NCI-H1436 treated with DMSO at 0.1 percent for 48 hours (cell line): ENCODE measurements at regions not wholly inside any gene's neighbourhood (a gene's known extent, or its start where the extent isn't known, plus 50 kb on each side); places are given as distances from the start of the nearest gene placed in this dataset.

Experiments used
- DNase-seq: peaks from one replicate; lab custom pipeline; 2025; lab: John Stamatoyannopoulos, UW

- no peak for DNase-seq
Measured at GRCh38 chr10:124302951-124303505, 115.7 kb downstream of the OAT start.

GRCh38 chr10:124301736-124302135 lies 117.0 kb downstream of the OAT start:
- no peak for DNase-seq

- no peak for DNase-seq
Measured at GRCh38 chr10:124300735-124301134, 118.0 kb downstream of the OAT start.

DNA sequence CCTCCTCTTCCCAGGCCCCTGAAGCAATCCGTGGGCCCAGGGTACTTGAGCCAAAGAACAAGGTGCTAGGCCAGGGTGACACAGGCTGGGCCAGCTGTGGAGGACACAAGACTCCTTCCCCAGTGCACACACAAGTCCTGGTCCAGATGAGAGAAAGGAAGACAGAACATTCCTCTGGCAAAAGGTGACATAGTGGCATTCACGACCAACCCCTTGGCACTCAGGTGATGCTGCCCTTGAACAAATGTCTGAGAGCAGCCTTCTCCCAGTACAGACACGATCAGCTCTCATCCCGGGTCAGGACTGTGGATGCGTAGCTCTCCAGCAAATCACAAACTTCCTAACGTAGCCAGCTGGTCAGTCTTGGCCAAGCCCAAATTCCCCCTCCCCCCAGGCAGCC lies 118.5 kb downstream of the OAT start:
- DNase-seq = no peak

DNA sequence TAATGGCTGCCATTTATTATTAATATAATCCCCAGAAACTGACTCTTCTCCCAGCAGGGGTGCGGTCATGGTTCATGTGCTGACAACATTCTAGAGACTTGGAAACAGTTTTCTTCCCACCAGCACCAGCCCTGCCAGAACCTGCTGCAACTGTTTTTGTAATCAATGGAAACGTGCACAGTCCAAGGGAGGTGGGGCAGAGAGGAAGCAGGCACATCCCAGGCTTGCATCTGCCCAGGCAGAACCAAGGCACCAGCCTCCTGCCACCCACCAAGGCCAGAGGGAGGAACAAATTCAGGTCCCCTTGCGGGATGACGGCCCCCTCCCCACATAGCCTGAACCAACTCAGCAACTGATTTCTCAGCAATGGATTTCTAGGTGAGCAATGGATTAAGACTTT lies 119.0 kb downstream of the OAT start:
- no peak for DNase-seq

DNA sequence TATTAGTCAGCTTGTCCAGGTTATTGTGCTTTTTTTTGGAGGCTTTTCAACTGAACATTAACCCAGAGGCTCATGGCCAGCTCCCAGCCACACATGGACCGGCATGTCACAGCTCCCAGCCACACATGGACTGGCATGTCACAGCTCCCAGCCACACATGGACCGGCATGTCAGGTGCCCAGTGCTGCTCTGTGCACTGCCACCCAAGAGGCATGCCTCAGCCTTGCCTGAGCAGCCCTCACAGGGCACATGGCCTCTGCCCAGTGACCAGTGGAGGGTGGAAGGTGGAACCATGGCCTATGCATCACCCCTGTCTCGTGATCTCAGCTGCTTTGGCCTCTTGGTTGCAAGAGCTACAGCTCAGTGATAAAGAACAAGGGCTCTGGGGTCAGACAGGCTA lies 119.8 kb downstream of the OAT start:
- DNase-seq = no peak

GRCh38 chr10:124296813-124297788 lies 121.6 kb downstream of the OAT start:
- no peak for DNase-seq

DNA sequence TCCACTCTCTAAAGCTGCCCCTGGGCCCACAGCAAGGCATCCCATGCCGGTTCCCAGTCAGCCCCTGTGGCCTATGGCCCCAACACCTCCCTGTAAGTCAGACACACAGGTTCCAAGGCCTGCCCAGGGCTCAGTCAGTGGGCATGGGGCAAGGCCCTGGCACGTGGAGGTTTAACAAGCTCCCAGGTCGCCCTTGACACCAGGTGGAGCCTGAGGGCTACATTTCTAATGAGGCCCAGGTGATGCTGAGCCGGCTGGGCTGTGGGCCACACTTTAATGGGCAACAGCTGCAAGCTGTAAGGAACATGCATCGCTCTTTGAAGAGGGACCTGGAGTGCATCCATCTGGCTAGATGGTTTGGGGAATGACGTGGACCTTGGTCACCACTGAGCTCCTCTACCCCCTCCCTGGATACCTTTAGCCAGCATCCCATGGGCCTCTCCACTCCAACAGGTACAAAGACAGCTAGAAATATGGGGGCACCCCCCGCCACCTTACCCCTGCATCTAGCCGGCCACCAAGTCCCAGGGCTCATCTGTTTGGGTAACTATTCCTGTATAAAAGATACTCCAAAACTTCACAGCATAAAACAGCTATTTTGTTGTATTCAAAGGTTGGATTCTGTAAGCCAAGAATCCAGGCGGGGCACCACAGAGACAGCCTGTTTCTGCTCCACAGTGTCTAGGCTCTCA lies 122.5 kb downstream of the OAT start:
- DNase-seq = peak; percentile 58

DNA sequence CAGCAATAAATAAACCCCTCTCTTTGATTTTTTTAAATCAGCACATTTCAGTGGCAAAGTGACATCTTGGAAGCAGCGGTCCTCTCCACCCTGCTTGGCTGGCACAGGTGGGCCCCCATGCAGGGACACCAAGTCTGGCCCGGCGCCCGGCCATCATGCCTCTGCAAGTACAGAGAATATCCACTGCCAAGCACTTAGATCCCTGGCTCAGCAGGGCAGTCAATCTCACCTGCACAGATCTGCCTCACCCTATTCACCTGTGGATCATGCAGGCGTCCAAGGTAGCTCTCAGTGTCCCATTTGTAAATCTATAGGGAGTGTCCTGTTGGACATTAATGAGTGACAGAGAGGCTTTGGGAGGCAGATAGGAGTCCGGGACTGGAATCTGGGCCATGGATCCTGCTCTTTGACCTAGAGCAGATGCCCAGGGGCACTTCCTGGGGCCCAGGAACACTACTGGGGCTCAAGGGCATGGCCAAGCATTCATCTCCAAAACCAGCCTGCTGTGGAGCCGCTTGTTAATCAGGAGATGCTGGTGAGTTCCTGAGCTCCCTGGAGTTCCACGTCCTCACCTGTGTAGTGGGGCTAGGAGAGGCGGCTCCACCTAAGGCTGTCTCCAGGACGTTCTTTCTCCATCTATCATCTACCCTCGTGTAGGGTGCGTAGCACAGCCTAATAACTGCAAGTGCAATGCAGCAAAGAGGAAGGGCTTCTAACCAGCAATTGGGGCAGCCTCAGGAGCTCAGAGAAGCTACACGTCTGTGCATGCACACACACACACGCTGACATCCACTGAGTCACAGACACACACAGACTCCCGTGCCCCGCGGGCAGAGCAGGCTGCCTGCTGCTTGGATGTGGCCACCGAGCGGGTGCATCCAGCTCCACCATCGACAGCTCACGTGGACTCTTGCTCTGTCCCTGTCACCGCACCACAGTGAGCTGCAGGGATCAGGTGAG lies 123.6 kb downstream of the OAT start:
- no peak for DNase-seq

- DNase-seq = no peak
Measured at GRCh38 chr10:124293616-124294449, 124.9 kb downstream of the OAT start.

DNA sequence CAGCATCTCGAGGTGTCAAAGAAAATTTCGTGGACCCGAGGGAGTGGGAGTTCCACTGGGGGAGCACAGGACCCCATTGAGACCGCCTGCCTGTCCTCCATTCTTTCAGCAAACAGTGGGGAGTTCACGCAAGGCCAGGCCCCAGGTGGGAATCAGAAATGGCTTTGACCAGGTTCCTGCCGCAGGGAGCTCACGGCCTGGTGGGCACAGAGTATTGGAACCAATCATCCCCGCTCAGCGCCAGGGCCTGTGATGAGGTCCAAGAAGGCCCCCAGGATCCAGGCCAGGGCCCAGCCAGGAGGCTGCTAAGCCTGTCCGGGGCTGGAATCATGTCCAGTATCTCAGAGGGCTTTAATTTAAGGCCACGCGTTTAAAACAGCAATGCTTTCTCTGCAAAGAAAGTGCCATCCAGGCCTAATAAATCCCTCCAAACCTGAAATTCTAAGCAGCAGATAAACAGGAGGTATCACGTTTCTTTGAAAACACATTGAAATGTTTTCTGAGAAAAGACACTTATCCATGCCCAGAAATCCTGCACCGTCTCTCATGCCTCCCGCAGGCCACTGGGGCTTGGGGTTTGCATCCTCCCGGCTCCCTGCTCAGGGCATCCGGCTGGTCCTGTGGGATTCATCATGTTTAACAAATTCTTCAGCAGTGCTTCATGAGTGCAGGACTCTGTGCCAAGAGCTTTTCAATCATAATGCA lies 125.7 kb downstream of the OAT start:
- no peak for DNase-seq

DNA sequence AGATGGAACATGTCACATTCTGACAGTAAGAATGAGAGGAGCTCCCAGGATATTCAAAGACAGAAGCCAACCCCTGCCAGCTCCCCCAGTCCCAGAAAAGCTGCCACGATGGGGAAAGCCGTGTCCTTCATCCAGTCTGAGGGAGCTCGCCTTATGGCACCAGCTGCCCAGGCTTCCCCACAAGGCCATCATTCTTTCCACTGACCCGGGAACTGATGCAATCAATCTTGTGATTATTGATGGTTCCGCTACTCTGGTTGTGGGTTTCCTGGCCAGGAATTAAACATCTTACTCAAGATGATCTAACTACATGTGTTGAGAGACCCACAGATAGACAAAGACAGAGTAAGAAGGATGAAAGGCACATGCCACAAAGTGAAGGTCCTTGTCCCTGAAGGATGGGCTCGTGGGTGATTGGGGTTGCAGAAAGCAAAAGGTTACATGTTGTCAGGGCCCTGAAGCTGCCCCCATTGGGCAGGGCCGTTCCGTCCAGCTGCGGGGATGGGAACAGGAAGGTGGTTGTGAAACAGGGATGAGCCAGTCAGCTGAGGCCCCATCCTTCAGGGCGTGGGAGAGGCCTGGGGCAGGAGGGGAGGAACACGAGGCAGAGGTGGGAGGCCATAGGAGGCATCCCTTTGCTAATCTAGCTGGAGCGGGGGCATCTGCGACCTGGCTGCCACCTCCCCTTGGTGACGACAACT lies 127.6 kb downstream of the OAT start:
- DNase-seq = no peak

- no peak for DNase-seq
Measured at GRCh38 chr10:124289851-124290795, 128.6 kb downstream of the OAT start.

DNA sequence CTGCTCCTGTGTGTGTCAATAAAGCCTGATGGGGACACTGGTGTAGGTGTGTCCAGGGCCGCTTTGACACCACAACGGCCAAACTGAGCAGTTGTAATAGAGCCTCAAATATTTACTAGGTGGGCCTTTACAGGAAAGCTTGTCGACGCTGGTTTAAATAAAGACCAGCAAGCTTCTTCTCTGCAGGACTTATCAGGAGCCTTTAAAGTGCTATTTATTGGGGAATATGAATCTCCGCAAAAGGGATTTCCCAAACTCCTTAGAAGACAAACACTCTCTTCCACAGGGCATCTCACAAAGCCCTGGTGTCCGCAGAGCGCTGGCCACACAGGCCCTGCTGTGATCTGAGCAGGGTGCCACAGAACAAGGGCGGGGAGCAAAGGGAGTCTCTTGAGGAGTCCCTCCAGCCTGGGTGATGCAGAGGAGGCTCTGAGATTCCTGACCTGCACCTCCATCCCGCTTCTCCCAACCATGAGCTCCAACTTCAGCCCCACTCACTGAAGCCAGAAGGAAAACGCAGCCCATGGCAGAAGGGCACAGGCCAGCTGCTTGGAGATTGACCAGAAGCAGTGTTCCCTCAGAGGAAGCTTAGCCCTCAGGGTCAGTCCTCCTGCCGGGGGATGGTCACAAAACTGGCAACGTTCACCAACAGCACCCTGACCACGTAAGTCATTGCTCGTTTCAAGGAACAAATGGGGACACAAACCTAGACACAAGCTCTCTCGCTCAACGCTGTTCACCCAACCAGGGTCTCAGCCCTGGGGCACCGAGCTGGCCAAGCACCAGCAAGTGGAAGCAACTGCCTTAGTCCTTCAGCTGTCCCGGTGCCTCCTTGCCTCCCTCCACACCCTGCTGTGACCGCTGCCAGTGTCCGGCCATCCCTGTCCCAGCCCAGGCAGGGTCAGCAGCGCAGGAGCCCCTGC lies 129.5 kb downstream of the OAT start:
- DNase-seq = no peak

DNA sequence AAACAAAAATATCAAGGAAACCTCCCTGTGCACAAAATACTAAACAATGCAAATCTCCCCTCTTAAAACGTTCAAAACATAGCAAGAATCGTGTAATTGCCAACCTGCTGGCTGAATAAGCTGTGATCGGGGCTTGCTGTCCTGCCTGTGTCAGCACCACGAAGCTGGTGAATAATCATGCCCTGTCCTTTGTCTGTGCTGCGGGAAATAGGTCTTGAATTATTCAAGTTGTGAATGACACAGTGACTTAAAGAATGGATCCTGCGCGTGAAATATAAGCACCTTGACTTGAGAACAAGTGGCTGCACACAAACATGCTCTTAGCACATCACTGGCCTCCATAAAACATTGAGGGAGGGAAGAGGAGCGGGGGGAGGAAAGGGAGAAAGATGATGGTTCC lies 130.2 kb downstream of the OAT start:
- DNase-seq = no peak

GRCh38 chr10:124287791-124288190 lies 130.9 kb downstream of the OAT start:
- DNase-seq = no peak

- DNase-seq = no peak
Measured at GRCh38 chr10:124287071-124287685, 131.5 kb downstream of the OAT start.
